Effector CD4-positive, alpha-beta T cell (primary cell): ENCODE measurements at regions not wholly inside any gene's neighbourhood (a gene's known extent, or its start where the extent isn't known, plus 50 kb on each side); places are given as distances from the start of the nearest gene placed in this dataset.

Experiments used
- DNase-seq: peaks from one replicate; pipeline ENCODE4 v3.0.0-alpha.2; 2020

DNA sequence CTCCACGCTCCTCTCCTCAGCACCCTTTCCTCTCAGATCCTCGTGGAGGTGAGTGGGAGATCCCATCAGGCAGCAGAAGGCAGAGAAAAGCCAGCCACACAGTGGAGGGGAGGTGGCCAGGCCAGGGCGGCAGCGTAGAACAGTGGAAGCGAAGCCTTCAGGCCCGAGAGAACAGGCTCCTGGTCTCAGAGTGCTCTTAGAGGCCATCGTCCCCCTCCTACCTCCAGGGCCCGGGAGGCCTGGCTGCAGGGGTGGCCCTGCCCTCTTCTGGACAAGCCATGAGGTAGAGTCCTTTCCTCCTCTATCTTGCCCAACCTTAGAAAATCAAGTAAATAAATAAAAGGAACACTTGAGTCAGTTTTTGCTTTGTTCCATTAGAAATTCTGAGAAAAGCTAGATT is 202.0 kb downstream of the KATNAL1 start:
- DNase-seq = no peak

- DNase-seq = no peak
Observed at GRCh38 chr13:30103161-30103840, 204.1 kb downstream of the KATNAL1 start.

- no peak for DNase-seq
Observed at GRCh38 chr13:30100226-30100625, 207.1 kb downstream of the KATNAL1 start.

- no peak for DNase-seq
Observed at GRCh38 chr13:30097701-30098100, 209.7 kb downstream of the KATNAL1 start.

GRCh38 chr13:30097089-30097488 is 210.3 kb downstream of the KATNAL1 start:
- no peak for DNase-seq

GRCh38 chr13:30094015-30094414 is 213.3 kb downstream of the KATNAL1 start:
- no peak for DNase-seq

DNA sequence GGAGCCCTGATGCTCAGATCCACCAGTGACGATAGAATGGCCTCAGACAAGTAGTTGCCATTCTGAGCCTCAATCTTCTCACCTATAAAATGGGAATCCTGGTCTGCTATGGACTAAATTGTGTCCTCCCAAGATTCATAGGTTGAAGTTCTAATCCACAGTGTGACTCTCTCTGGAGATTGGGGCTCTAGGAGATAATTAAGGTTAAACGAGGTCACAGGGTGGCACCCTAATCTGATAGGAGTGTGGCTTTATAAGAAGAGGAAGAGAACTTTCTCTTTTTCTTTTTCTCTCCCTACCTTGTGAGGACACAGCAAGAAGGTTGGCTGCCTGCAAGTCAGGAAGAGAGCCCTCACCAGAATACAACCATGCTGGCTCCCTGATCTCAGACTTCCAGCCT is 214.1 kb downstream of the KATNAL1 start:
- no peak for DNase-seq

DNA sequence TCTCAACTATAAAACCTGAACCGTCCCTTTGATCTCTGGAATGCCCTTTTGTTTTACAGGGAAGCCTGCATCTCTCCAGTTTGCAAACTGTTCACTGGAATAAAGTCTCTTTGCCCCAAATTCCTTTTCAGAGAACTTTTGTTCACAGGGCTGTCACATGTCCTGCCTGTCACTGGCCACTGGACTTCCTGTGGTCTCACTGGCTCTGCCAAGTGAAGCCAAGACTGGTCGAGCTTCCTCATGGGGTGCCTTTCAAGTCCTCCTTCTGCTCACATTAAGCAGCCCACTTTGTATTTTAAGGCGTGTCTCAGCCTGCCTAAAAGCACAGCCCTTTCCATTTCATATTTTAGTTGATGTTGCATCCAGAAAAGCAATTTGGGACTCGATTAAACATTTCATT is 215.7 kb downstream of the KATNAL1 start:
- no peak for DNase-seq

GRCh38 chr13:30091035-30091434 is 216.3 kb downstream of the KATNAL1 start:
- no peak for DNase-seq

GRCh38 chr13:30088312-30088855 is 219.0 kb downstream of the KATNAL1 start:
- no peak for DNase-seq

GRCh38 chr13:30085087-30085486 is 222.3 kb downstream of the KATNAL1 start:
- DNase-seq = no peak

GRCh38 chr13:30082391-30082790 is 225.0 kb downstream of the KATNAL1 start:
- no peak for DNase-seq

DNA sequence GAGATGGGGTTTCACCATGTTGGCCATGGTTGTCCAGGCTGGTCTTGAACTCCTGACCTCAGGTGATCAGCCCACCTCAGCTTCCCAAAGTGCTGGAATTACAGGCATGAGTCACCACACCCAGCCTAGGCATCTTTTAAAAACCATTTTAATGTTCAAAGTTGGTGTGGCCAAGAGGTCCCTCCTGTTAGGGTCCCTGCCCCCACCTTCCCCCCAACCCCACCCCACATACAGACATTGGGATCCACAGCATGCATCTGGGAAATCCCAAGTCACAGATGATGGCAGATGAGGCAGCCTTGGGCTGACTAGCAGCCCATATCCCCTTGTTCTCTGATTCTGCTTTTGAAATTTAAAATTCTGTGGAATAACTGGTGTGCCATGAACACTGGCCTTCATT is 226.0 kb downstream of the KATNAL1 start:
- no peak for DNase-seq

GRCh38 chr13:30079501-30079900 is 227.8 kb downstream of the KATNAL1 start:
- DNase-seq = no peak

DNA sequence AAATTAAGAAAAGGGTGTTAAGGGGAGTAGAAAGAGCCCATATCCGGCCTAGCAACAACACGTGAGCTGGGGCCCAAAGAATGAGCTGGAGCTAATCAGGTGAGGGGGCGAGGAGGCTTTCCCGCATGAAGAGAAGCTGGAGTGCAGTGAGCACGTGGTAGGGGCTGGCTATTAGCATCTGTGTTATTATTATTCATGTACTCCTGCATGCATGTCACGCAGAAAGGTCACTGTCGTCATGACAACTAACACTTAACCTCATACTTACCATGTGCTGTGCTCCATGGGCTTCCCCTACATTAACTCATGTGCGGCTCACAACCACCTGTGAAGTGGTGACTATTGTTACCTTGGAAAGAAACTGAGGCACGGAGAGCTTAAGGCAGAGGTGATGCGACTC is 227.6 kb upstream of the UBL3 start:
- no peak for DNase-seq

GRCh38 chr13:30077240-30077735 is 226.9 kb upstream of the UBL3 start:
- no peak for DNase-seq

GRCh38 chr13:30074955-30075614 is 224.7 kb upstream of the UBL3 start:
- no peak for DNase-seq

DNA sequence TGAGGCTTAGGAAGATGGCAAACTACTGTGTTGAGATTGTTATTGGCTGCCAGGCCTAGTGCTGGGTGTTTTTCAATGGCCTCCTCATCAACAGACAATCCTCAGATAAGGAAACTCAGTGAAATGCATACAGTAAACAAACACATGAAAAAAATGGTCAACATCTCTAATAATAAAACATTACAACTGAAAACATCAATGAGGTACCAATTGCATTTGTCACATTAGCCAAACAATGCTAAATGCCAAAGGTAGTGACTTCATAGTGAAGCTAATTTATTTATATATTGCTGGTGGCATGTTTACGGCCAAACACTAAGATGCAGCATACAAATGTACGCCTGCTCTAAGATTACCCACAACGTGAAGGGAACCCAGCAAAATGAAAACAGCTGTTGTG is 224.0 kb upstream of the UBL3 start:
- no peak for DNase-seq

DNA sequence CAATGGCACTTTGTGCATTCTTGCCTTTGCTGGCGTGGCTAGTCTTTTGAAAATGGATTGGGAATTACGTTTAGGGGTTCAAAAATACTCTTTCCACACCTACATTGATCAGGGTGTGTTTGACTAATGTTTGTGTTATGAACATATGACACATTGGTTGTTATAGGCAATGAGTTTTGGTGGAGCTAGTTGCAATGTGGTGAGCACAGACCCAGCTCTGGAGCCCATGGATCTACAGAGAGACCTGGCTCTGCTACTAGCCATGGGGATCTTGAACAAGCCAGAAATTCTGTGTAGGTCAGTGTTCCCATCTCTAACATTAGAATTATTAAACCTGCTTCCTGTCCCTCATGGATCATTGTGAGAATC is 222.4 kb upstream of the UBL3 start:
- no peak for DNase-seq

DNA sequence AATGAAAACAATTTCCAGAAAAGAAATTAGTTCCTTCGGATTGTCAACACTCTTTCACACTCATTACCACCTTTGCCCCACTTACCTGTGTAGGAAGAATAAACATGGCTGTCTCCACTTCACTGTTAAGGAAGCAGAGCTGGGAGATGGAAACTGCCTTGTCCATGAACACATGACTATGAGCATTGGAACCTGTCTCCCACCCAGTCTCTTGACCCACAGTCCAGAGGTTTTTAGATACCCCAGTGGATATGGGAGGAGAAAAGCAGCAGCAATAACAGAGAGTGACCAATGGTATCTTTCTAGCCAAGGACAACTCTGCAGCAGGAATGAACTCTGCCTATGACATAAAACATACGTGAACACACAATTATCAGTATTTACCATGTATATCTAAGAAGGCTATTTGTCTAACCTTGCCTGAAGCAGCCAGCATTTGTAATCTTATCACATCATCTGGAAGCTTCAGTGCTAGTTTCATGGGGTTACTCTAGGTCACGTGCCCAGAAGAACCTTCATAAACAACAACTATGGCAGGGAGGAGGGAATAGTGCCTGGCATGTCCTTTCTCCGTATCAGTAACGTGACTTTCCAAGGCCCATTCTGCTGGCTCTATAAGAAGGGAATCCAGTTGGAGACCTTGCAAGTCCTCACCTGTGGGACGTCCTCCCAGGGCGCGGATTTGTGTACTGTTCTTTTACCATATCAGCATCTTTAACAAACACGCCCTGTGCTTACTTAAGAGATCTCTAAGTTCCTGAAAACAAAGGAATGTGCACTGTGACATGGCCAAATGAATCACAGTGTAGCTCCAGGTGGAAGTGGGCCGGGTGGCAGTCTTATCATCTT is 221.8 kb upstream of the UBL3 start:
- no peak for DNase-seq

DNA sequence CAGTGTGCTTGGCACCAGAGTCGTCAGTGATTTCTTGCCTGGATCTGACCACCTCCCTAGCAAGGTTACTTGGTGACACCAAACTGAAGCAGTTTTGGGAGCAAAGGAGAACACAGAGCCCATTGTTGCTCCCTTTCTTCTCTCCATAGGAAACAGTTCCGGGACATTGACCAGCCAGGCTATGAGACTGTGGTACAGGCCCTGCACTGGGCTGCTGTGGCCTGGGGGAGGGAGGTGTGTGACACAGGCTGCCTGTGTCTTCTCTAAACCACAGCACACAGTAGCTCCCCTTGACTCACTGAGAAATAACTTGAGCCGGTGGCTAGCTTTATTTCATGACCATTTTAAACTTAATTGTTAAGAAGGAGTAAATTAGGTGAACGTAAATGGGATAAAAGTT is 214.8 kb upstream of the UBL3 start:
- no peak for DNase-seq

GRCh38 chr13:30063892-30064291 is 213.5 kb upstream of the UBL3 start:
- DNase-seq = no peak

DNA sequence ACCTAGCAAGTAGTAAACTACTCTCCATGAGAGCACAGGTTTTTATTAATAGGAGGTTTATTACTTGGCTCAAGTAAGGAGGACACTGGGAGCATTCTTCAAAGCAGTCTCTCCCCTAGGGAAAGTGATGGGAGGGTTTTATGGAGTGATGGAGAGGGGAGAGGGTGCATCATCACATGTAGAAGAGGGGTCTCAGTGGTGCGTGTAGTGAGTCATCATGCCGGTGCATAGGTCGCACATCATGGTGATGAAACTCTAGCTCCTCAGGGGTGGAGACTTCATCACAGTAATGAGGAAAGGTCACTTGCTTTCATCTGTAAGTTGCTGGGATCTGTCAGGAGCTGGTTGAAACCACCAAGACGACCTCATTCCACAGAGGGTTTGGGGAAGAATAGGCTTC is 210.8 kb upstream of the UBL3 start:
- DNase-seq = no peak

- DNase-seq = no peak
Observed at GRCh38 chr13:30058429-30058828, 208.0 kb upstream of the UBL3 start.
